Spleen (tissue), 11 donors: ENCODE measurements at regions not wholly inside any gene's neighbourhood (a gene's known extent, or its start where the extent isn't known, plus 50 kb on each side); places are given as distances from the start of the nearest gene placed in this dataset.

Experiments
- DNase-seq: peaks from one replicate; pipeline ENCODE4 v3.0.0-alpha.2; 2020
- H3K27ac ChIP-seq, 8 donors: fragments of 200-600 bp; sonication (generic) in 7 of 8; 1 replicate in 4 of 8; 2 replicates in 4 of 8; pipeline versions ENCODE4 v1.5.0 to v1.8.0; 2016 to 2021; ENCODE audit warnings: inconsistent platforms in 4 of 8, mild to moderate bottlenecking in 4 of 8, moderate library complexity in 1 of 8
- H3K27me3 ChIP-seq, 7 donors: fragments of 200-600 bp; sonication (generic) in 6 of 7; replicated peaks in 1 of 7; 1 replicate in 4 of 7; 2 replicates in 3 of 7; pipeline versions ENCODE4 v1.5.0 to v1.8.0; 2016 to 2021; ENCODE audit warnings: inconsistent platforms in 3 of 7, mild to moderate bottlenecking in 1 of 7
- H3K36me3 ChIP-seq, 6 donors: fragments of 200-600 bp; sonication (generic) in 5 of 6; 1 replicate in 4 of 6; 2 replicates in 2 of 6; pipeline versions ENCODE4 v1.5.0 to v1.8.0; 2016 to 2021; ENCODE audit warnings: inconsistent platforms in 2 of 6
- H3K4me1 ChIP-seq, 6 donors: fragments of 200-600 bp; sonication (generic) in 5 of 6; 1 replicate in 3 of 6; 2 replicates in 3 of 6; pipeline versions ENCODE4 v1.5.0 to v1.8.0; 2016 to 2021; ENCODE audit warnings: inconsistent platforms in 3 of 6
- H3K4me3 ChIP-seq, 8 donors: fragments of 200-600 bp; sonication (generic) in 7 of 8; 1 replicate in 4 of 8; 2 replicates in 4 of 8; pipeline versions ENCODE4 v1.5.0 to v1.8.0; 2016 to 2021; ENCODE audit warnings: inconsistent platforms in 4 of 8, mild to moderate bottlenecking in 4 of 8, moderate library complexity in 2 of 8
- H3K9me3 ChIP-seq, 8 donors: fragments of 200-600 bp; sonication (generic) in 7 of 8; 1 replicate in 4 of 8; 2 replicates in 4 of 8; pipeline versions ENCODE4 v1.5.0 to v1.8.0; 2016 to 2021; ENCODE audit warnings: inconsistent platforms in 4 of 8
- CTCF ChIP-seq, 11 experiments: fragments of 200-600 bp in 7 of 11; fragments of 450-650 bp in 4 of 11; sonication (generic) in 4 of 11; IDR thresholded peaks in 8 of 11; conservative IDR thresholded peaks in 3 of 11; 1 replicate in 7 of 11; 2 replicates in 4 of 11; pipeline versions ENCODE4 v1.4.0 to v1.8.0; 2016 to 2021; ENCODE audit warnings: antibody characterized with exemption in 11 of 11, inconsistent platforms in 4 of 11, mild to moderate bottlenecking in 1 of 11
- POLR2A ChIP-seq, 3 donors: fragments of 450-650 bp; IDR thresholded peaks; one replicate each; pipeline ENCODE4 v1.5.1; 2017; ENCODE audit warnings: antibody characterized with exemption in 3 of 3, mild to moderate bottlenecking in 1 of 3
- POLR2AphosphoS5 ChIP-seq, 3 donors: sonication (generic); formaldehyde crosslinking; IDR thresholded peaks; one replicate each; pipeline ENCODE4 v1.5.1; 2017; ENCODE audit warnings: antibody characterized with exemption in 3 of 3
- WGBS, 5 donors: extraction: QIAGEN DNeasy Blood & Tissue Kit in 3 of 5; methylation state at CpG; one replicate each; pipeline versions ENCODE4 v1.1.5 to v1.1.7; 2013 to 2018; 5-methylcytosine and 5-hydroxymethylcytosine counted together
- intact Hi-C: fragments of 100-400 bp; cut with DNase I; formaldehyde crosslinking; loops from one replicate; pipeline ENCODE4 v1.15.0; 2023; ENCODE audit warnings: low total_unique reads
- donor health status: healthy with polysubstance abuse.
- donor health status: DM: no; HTN: no; CAD: no; lungs with moderate emphysema.
- donor health status: DM: no; HTN: no; CAD: no.
- donor health status: Bipolar disorder and iron deficiency.
- donor health status: healthy.
- donor health status: DM: no; HTN: no; CAD: no.
- donor health status: DM: yes; HTN: yes; CAD: no.

GRCh38 chrX:42149281-42149680, 225.9 kb upstream of the CASK start:
- no peaks in the 10 kb centered on the region for H3K4me1 ChIP-seq
- TF ChIP-seq POLR2A (IDR thresholded peaks at IDR 0.05) (no peak), CTCF (IDR thresholded peaks at IDR 0.05 in 8 of 11, conservative IDR thresholded peaks at IDR 0.05 in 3 of 11) (no peak), POLR2AphosphoS5 (IDR thresholded peaks at IDR 0.05) (no peak)
- H3K9me3 ChIP-seq = no peaks in the 10 kb centered on the region
- no peak overlapping the region for H3K27ac ChIP-seq
- WGBS, 5 donors = 72 to 82% (median 77%) methylated on average over 2 of the region's 2 CpGs
- H3K4me3 ChIP-seq = no peak overlapping the region
- intact Hi-C loops = no loop called here
- peaks cover 0 to 4% (median 0%) of the 10 kb centered on the region in 7 donors for H3K27me3 ChIP-seq
- no peaks in the 10 kb centered on the region for H3K36me3 ChIP-seq
- DNase-seq = no peak

- Histone ChIP-seq H3K36me3 (no peaks in the 10 kb centered on the region), H3K27me3 (peaks cover 0 to 4% (median 0%) of the 10 kb centered on the region in 7 donors), H3K27ac (no peak overlapping the region), H3K4me1 (no peaks in the 10 kb centered on the region), H3K9me3 (peaks cover 0 to 27% (median 6%) of the 10 kb centered on the region in 8 donors), H3K4me3 (no peak overlapping the region)
- DNase-seq = no peak
- WGBS, 5 donors = 52 to 68% (median 65%) methylated on average over 5 of the region's 5 CpGs
- no peak for TF ChIP-seq CTCF (IDR thresholded peaks at IDR 0.05 in 8 of 11, conservative IDR thresholded peaks at IDR 0.05 in 3 of 11)
- TF ChIP-seq POLR2AphosphoS5 (IDR thresholded peaks at IDR 0.05) = no peak
- TF ChIP-seq POLR2A (IDR thresholded peaks at IDR 0.05) = no peak
- intact Hi-C loops = no loop called here
Observed at GRCh38 chrX:42143866-42144592, 220.7 kb upstream of the CASK start.

GRCh38 chrX:42140320-42140719, 217.0 kb upstream of the CASK start:
- intact Hi-C loops = no loop called here
- DNase-seq = no peak
- Histone ChIP-seq H3K27me3 (peaks cover 0 to 4% (median 0%) of the 10 kb centered on the region in 7 donors), H3K9me3 (peaks cover 0 to 60% (median 15%) of the 10 kb centered on the region in 8 donors), H3K36me3 (no peaks in the 10 kb centered on the region), H3K27ac (no peak overlapping the region), H3K4me1 (no peaks in the 10 kb centered on the region), H3K4me3 (no peak overlapping the region)
- no peak for TF ChIP-seq CTCF (IDR thresholded peaks at IDR 0.05 in 8 of 11, conservative IDR thresholded peaks at IDR 0.05 in 3 of 11)
- TF ChIP-seq POLR2A (IDR thresholded peaks at IDR 0.05) = no peak
- TF ChIP-seq POLR2AphosphoS5 (IDR thresholded peaks at IDR 0.05) = no peak

- H3K27ac ChIP-seq = no peak overlapping the region
- no peak for TF ChIP-seq CTCF (IDR thresholded peaks at IDR 0.05 in 8 of 11, conservative IDR thresholded peaks at IDR 0.05 in 3 of 11)
- TF ChIP-seq POLR2AphosphoS5 (IDR thresholded peaks at IDR 0.05) = no peak
- TF ChIP-seq POLR2A (IDR thresholded peaks at IDR 0.05) = no peak
- DNase-seq = no peak
- H3K36me3 ChIP-seq = no peaks in the 10 kb centered on the region
- H3K4me1 ChIP-seq = no peaks in the 10 kb centered on the region
- 79 to 94% (median 93%) methylated on average over 1 of the region's 1 CpG for WGBS, 5 donors
- H3K4me3 ChIP-seq = no peak overlapping the region
- intact Hi-C loops = no loop called here
- H3K9me3 ChIP-seq = peaks cover 0 to 52% (median 14%) of the 10 kb centered on the region in 8 donors
- H3K27me3 ChIP-seq = peaks cover 0 to 6% (median 0%) of the 10 kb centered on the region in 7 donors
Observed at GRCh38 chrX:42135583-42136228, 212.4 kb upstream of the CASK start.
